ENCODE measurements at regions not wholly inside any gene's neighbourhood (a gene's known extent, or its start where the extent isn't known, plus 50 kb on each side); places are given as distances from the start of the nearest gene placed in this dataset.
A peak's percentile ranks its signal among the peaks of the same experiment; 100 is the strongest.

- no peak for FAIRE-seq
These were observed 254.7 kb downstream of the KLF12 start for GRCh38 chr13:73879346-73880015.

GRCh38 chr13:73877399-73877798 is 256.8 kb downstream of the KLF12 start:
- no peak for FAIRE-seq

GRCh38 chr13:73876323-73876722 is 257.9 kb downstream of the KLF12 start:
- FAIRE-seq, result no peak

GRCh38 chr13:73873940-73874830 is 260.0 kb downstream of the KLF12 start:
- FAIRE-seq, result no peak

- no peak for FAIRE-seq
These were observed 261.8 kb downstream of the KLF12 start for GRCh38 chr13:73872397-73872796.

- FAIRE-seq, result no peak
These were observed 263.0 kb downstream of the KLF12 start for GRCh38 chr13:73870970-73871935.

- FAIRE-seq, result no peak
These were observed 264.0 kb downstream of the KLF12 start for GRCh38 chr13:73870036-73870741.

- FAIRE-seq, result no peak
These were observed 269.2 kb downstream of the KLF12 start for GRCh38 chr13:73865027-73865426.

GRCh38 chr13:73861136-73861535 is 273.1 kb downstream of the KLF12 start:
- no peak for FAIRE-seq

GRCh38 chr13:73860501-73860900 is 273.7 kb downstream of the KLF12 start:
- FAIRE-seq, result no peak

GRCh38 chr13:73859841-73860240 is 274.4 kb downstream of the KLF12 start:
- FAIRE-seq, result no peak

GRCh38 chr13:73857106-73857505 is 277.1 kb downstream of the KLF12 start:
- no peak for FAIRE-seq

GRCh38 chr13:73851104-73851503 is 283.1 kb downstream of the KLF12 start:
- FAIRE-seq, result no peak

GRCh38 chr13:73850104-73850873 is 283.9 kb downstream of the KLF12 start:
- no peak for FAIRE-seq

GRCh38 chr13:73849292-73849691 is 284.9 kb downstream of the KLF12 start:
- no peak for FAIRE-seq

- no peak for FAIRE-seq
These were observed 289.2 kb downstream of the KLF12 start for GRCh38 chr13:73844986-73845385.

- no peak for FAIRE-seq
These were observed 291.6 kb downstream of the KLF12 start for GRCh38 chr13:73842626-73843025.

GRCh38 chr13:73842184-73842583 is 292.0 kb downstream of the KLF12 start:
- FAIRE-seq, result no peak

GRCh38 chr13:73837147-73837546 is 297.1 kb downstream of the KLF12 start:
- no peak for FAIRE-seq

GRCh38 chr13:73835138-73835721 is 299.0 kb downstream of the KLF12 start:
- FAIRE-seq, result peak; percentile 45
